Activated CD8-positive, alpha-beta T cell treated with anti-CD3 and anti-CD28 coated beads, Interleukin-2, amount 10 ng/mL, durations not matched to agents 7 days and 5 days (primary cell): ENCODE measurements at regions not wholly inside any gene's neighbourhood (a gene's known extent, or its start where the extent isn't known, plus 50 kb on each side); places are given as distances from the start of the nearest gene placed in this dataset.

Experiments
- ATAC-seq: fragments of 150-1000 bp; cut with Tn5 transposase; one replicate; pipeline ENCODE4 v1.10.0; 2021; ENCODE audit warnings: moderate library complexity
- CTCF ChIA-PET: fragments of 350-600 bp; sonication (Branson Sonifier 250); formaldehyde crosslinking; loops from one replicate; lab custom pipeline; 2021; ENCODE audit warnings: antibody characterized with exemption; lab: Charles Lee
- POLR2A ChIA-PET: fragments of 350-600 bp; sonication (Branson Sonifier 250); formaldehyde crosslinking; loops from one replicate; lab custom pipeline; 2021; ENCODE audit warnings: antibody characterized with exemption; lab: Charles Lee
- DNase-seq: peaks from one replicate; pipeline ENCODE4 v3.0.0-alpha.2; 2020
- H3K27ac Mint-ChIP-seq: one replicate; pipeline ENCODE4 v1.8.0; 2021; ENCODE audit warnings: mild to moderate bottlenecking, mixed read lengths
- H3K27me3 Mint-ChIP-seq: one replicate; pipeline ENCODE4 v1.8.0; 2021; ENCODE audit warnings: low read depth, mixed read lengths
- H3K36me3 Mint-ChIP-seq: one replicate; pipeline ENCODE4 v1.8.0; 2021; ENCODE audit warnings: low read depth, mixed read lengths
- H3K4me1 Mint-ChIP-seq: one replicate; pipeline ENCODE4 v1.8.0; 2021; ENCODE audit warnings: low read depth, mixed read lengths
- H3K4me3 Mint-ChIP-seq: one replicate; pipeline ENCODE4 v1.8.0; 2021; ENCODE audit warnings: mild to moderate bottlenecking, mixed read lengths
- H3K9me3 Mint-ChIP-seq: one replicate; pipeline ENCODE4 v1.8.0; 2022; ENCODE audit warnings: mixed read lengths; ENCODE audit not compliant: insufficient read depth

DNA sequence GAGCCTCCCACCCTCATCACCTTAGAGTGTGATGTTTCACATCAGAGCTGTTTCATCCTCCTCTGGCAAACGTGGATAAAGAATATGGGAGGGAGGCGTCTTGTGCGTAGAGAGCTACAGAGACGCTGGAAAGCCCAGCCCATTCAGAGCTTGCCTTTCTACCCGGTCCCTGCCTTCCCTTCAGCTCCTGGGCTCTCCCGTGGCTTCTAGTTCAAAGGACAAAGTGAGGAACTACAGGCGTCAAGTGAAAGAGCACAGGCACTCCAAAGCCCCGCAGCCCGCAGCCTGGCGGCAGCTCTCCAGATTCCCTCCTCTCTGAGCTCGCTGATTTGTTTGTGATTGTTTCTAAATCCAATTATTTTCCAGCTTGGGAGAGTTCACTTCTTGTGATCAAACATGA is 197.1 kb upstream of the IGF1R start:
- DNase-seq (no peak), ATAC-seq (no peak)
- Mint-ChIP-seq H3K9me3 (no peaks in the 10 kb centered on the region), H3K4me1 (no peaks in the 10 kb centered on the region), H3K36me3 (no peaks in the 10 kb centered on the region), H3K4me3 (no peak overlapping the region), H3K27ac (no peak overlapping the region), H3K27me3 (no peaks in the 10 kb centered on the region)
- ChIA-PET CTCF (no interaction called here), POLR2A (no interaction called here)

DNA sequence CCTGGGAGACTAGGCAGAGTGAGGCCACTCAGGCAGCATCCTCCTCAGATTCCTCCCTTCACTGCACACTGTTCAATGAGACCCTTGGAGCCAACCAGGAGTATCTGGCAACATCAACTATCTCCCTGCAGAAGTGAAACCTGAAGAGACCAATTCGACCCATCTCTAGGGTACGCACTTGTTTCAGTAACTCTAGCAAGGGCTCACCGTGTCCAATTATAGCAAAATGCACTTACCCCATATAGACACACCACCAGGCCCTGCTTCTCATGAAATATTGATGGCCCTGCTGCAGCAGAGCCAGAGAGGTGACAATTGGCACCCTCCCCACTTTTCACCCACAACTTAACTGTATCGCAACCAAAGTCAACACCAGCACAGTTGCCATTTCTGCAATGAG is 196.1 kb upstream of the IGF1R start:
- Mint-ChIP-seq H3K9me3 (no peaks in the 10 kb centered on the region), H3K4me3 (no peak overlapping the region), H3K27me3 (no peaks in the 10 kb centered on the region), H3K36me3 (no peaks in the 10 kb centered on the region), H3K27ac (no peak overlapping the region), H3K4me1 (no peaks in the 10 kb centered on the region)
- no peak for ATAC-seq
- DNase-seq: no peak
- CTCF ChIA-PET: no interaction called here
- POLR2A ChIA-PET: no interaction called here

DNA sequence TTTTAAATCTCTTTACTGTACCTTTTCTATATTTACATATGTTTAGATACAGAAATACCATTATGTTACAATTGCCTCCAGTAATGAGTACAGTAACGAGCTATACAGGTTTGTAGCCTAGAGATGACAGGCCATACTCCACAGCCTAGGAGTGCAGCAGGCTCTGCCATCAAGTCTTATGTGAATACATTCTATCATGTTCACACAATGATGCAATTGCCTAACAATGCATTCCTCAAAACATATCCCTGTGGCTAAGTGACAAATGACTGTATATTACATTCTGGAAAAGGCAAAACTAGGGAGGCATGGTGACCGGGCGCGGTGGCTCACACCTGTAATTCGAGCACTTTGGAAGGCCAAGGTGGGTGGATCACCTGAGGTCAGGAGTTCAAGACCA is 192.4 kb upstream of the IGF1R start:
- no peaks in the 10 kb centered on the region for H3K9me3 Mint-ChIP-seq

DNA sequence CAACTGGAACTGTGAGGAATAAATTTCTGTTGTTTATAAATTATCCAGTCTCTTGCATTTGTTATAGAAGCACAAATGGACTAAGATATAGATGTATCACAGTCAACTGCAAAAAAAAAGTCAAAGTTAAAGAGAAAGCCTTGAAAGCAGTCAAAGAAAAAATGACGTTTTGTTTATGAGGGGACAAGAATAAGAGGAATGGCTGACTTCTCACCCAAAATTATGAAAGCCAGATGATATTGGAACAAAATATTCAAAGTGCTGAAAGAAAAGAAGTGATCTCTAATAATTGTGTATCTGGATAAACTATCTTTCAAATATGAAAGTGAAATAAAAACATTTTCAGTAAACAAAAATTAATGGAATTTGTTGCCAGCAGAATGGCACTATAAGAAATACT is 171.8 kb upstream of the IGF1R start:
- no peaks in the 10 kb centered on the region for H3K4me1 Mint-ChIP-seq
- ATAC-seq: no peak
- no peaks in the 10 kb centered on the region for H3K27me3 Mint-ChIP-seq
- peaks cover 2% of the 10 kb centered on the region for H3K36me3 Mint-ChIP-seq
- ChIA-PET POLR2A (no interaction called here), CTCF (no interaction called here)
- no peak overlapping the region for H3K4me3 Mint-ChIP-seq
- no peak overlapping the region for H3K27ac Mint-ChIP-seq
- DNase-seq: no peak
- peaks cover 24% of the 10 kb centered on the region for H3K9me3 Mint-ChIP-seq

More for the DNA sequence above, 192.4 kb upstream of the IGF1R start:
- H3K4me3 Mint-ChIP-seq: no peak overlapping the region
- ChIA-PET POLR2A (no interaction called here), CTCF (no interaction called here)
- H3K27me3 Mint-ChIP-seq: peaks cover 3% of the 10 kb centered on the region
- no peaks in the 10 kb centered on the region for H3K36me3 Mint-ChIP-seq
- H3K27ac Mint-ChIP-seq: no peak overlapping the region
- H3K4me1 Mint-ChIP-seq: no peaks in the 10 kb centered on the region
- DNase-seq (no peak), ATAC-seq (no peak)

DNA sequence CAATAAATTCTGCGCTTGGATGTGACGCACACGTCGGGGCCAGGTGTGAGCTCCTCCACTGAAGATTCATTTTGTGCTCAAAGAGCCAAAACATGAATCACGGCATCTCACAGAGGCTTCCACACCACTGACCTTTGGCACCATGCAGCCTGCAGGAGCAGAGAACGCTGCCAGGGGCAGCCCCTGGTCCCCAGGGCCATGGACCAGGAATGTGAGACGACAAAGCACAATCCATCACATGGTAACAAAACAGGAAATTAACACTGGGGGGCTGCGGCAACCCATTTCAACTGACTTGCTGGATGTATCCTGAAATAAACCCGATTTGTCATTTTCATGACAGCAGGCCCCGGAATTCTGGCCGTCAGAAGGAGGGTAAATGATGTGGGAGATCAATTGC is 167.5 kb upstream of the IGF1R start:
- Mint-ChIP-seq H3K27me3 (peaks cover 1% of the 10 kb centered on the region), H3K4me3 (no peak overlapping the region), H3K27ac (no peak overlapping the region), H3K36me3 (peaks cover 2% of the 10 kb centered on the region), H3K4me1 (no peaks in the 10 kb centered on the region), H3K9me3 (peaks cover 20% of the 10 kb centered on the region)
- DNase-seq (no peak), ATAC-seq (no peak)
- POLR2A ChIA-PET: no interaction called here
- CTCF ChIA-PET: no interaction called here

DNA sequence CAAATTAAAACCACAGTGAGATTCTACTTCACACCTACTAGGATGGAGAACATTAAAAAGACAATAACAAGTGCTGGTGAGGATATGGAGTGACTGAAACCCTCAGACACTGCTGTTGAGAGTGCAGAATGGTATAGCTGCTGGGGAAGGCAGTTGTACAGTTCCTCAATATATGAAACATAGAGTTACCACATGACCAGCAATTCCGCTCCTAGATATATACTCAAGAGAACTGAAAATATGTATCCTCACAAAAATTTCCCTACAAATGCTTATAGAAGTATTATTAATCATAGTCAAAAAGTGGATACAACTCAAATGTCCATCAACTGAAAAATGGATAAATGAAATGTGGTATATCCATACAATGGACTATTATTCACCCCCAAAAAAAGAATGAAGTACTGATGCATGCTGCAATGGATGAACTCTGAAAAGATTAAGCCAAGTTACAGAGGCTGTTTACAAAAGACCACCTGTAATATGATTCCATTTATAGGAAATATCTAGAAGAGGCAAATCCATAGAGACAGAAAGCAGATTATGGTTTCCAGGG is 164.7 kb upstream of the IGF1R start:
- Mint-ChIP-seq H3K9me3 (no peaks in the 10 kb centered on the region), H3K36me3 (no peaks in the 10 kb centered on the region), H3K27me3 (peaks cover 3% of the 10 kb centered on the region), H3K4me3 (no peak overlapping the region), H3K27ac (no peak overlapping the region), H3K4me1 (no peaks in the 10 kb centered on the region)
- ChIA-PET POLR2A (no interaction called here), CTCF (no interaction called here)
- DNase-seq: no peak
- ATAC-seq: no peak

DNA sequence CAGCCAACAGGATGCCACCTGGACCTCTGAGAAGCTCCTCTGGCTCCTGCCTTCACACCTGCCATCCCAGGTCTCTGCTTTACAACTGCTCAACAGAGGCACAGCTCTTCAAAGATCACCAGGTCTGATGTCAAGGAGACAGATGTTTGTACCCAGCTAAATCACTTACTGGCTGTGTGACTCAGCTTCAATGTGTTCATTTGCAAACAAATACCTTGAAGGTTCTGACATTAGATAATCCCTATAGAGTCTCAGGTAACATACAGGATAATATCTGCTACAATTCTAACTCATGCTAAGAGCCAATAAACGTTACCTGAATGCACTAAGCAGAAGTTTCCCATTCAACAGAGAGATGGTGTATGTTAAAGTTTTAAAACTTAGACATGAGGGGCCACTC is 163.4 kb upstream of the IGF1R start:
- ATAC-seq: no peak
- H3K27me3 Mint-ChIP-seq: peaks cover 3% of the 10 kb centered on the region
- DNase-seq: no peak
- H3K27ac Mint-ChIP-seq: no peak overlapping the region
- ChIA-PET CTCF (no interaction called here), POLR2A (no interaction called here)
- H3K4me1 Mint-ChIP-seq: no peaks in the 10 kb centered on the region
- H3K36me3 Mint-ChIP-seq: no peaks in the 10 kb centered on the region
- H3K4me3 Mint-ChIP-seq: no peak overlapping the region
- H3K9me3 Mint-ChIP-seq: no peaks in the 10 kb centered on the region

DNA sequence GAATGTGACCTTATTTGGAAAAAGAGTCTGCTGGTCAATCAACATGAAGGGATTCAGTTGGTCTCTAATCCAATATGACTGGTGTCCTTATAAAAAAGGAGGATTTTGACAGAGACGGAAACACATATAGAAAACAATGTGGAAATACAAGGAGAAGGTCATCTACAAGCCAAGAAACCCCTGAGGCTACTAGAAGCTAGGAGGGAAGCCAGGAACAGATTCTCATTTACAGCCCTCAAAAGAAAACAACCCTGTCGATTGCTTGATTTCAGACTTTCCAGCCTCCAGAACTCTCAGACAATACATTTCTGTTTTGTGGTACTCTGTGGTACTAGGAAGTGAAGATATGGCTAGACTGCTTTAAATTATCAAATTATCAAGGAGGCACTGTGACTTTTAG is 162.9 kb upstream of the IGF1R start:
- CTCF ChIA-PET: no interaction called here
- H3K36me3 Mint-ChIP-seq: no peaks in the 10 kb centered on the region

DNA sequence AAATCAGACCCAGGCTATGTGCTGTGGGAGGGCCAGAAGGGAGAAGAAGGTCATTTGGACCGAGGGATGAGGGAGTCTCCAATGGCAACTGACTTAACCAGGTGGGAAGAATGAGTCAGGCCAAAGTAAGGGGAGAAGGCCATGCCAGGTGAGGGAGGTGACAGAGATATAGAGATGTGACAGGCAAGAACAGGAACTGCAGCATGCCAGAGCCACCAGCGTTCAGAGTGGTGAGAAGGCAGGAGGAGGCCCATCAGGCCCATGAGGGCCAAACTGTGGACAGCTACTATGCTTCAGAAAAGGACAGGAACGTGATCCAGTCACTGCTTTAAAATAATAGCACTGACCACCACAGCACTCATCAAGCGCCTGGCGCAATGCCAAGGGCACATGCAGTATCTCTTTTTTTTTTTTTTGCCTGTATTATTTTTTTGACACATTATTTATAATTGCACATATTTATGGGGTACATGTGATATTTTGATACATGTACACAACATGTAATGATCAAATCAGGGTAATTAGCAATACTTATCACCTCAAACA is 154.3 kb upstream of the IGF1R start:
- H3K27ac Mint-ChIP-seq: no peak overlapping the region
- H3K27me3 Mint-ChIP-seq: no peaks in the 10 kb centered on the region
- ChIA-PET POLR2A (no interaction called here), CTCF (no interaction called here)
- ATAC-seq: no peak
- no peak overlapping the region for H3K4me3 Mint-ChIP-seq
- no peak for DNase-seq
- no peaks in the 10 kb centered on the region for H3K4me1 Mint-ChIP-seq
- H3K9me3 Mint-ChIP-seq: no peaks in the 10 kb centered on the region
- no peaks in the 10 kb centered on the region for H3K36me3 Mint-ChIP-seq

More for the DNA sequence above, 162.9 kb upstream of the IGF1R start:
- no peaks in the 10 kb centered on the region for H3K9me3 Mint-ChIP-seq
- no peaks in the 10 kb centered on the region for H3K4me1 Mint-ChIP-seq
- H3K4me3 Mint-ChIP-seq: no peak overlapping the region
- POLR2A ChIA-PET: no interaction called here
- ATAC-seq (no peak), DNase-seq (no peak)
- H3K27ac Mint-ChIP-seq: no peak overlapping the region
- H3K27me3 Mint-ChIP-seq: peaks cover 3% of the 10 kb centered on the region

DNA sequence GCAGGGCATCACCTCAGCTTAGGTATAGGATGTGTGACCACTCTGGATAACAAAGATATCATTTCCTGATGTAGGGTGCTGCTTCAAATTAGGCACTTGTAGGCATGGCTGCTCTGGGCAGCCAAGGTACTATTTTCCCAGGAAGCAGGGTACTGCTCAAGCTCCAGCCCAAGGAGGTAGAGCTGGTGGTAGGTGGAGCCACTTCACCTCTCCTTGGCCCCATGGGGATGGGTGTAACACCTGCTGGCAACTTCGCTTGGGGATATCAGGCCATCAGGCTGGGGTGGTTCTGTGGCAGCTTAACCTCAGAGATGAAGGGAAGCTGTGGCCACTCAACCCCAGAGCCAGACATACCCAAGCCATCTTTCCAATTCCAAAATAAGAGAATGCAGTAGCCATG is 147.1 kb upstream of the IGF1R start:
- CTCF ChIA-PET: no interaction called here
- no peak for ATAC-seq
- Mint-ChIP-seq H3K9me3 (peaks cover 8% of the 10 kb centered on the region), H3K36me3 (no peaks in the 10 kb centered on the region), H3K4me3 (no peak overlapping the region), H3K27ac (no peak overlapping the region), H3K27me3 (peaks cover 16% of the 10 kb centered on the region), H3K4me1 (no peaks in the 10 kb centered on the region)
- POLR2A ChIA-PET: no interaction called here
- no peak for DNase-seq

DNA sequence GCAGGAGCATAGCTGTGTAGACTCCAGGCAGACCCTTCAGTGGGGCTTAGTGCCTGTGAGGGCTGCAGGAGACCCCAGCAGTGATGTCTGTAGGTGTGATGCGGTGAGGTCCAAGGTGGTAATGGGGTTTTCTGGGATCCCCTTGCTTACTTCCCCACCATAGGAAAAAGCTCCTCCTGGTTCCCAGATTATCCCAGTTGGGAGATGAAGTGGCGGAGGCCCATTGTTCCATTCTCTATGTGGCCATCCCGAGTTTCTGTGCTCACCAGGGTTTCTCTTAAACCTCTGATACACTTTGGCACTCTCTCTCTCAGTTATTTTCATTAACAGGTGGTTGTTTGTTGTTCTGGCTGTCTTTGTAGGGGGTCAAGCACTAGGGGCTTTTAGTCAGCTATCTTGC is 146.7 kb upstream of the IGF1R start:
- CTCF ChIA-PET: no interaction called here
- POLR2A ChIA-PET: no interaction called here
- ATAC-seq (no peak), DNase-seq (no peak)
- Mint-ChIP-seq H3K4me1 (no peaks in the 10 kb centered on the region), H3K4me3 (no peak overlapping the region), H3K36me3 (no peaks in the 10 kb centered on the region), H3K27me3 (peaks cover 17% of the 10 kb centered on the region), H3K27ac (no peak overlapping the region), H3K9me3 (peaks cover 8% of the 10 kb centered on the region)

DNA sequence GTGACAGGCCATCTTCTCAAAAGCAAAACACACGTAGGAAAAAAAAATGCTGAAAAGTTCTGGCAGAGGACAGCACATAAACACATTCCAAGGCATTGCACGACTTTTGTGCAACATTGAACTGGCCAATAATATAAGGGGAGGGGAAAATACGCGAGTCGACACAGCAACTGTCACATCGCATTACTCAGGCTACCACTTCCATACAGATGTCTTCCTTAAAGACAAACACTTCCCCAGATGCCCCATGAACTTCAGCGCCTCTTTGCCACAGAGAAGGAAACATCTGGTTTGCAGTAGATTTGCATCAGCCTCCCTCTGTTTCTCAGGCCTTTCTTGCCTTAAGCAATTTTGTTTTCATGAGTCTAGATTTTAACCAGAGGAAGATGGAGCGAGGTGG is 144.4 kb upstream of the IGF1R start:
- Mint-ChIP-seq H3K4me1 (no peaks in the 10 kb centered on the region), H3K27ac (no peak overlapping the region), H3K36me3 (no peaks in the 10 kb centered on the region), H3K9me3 (peaks cover 8% of the 10 kb centered on the region), H3K27me3 (peaks cover 17% of the 10 kb centered on the region), H3K4me3 (no peak overlapping the region)
- ATAC-seq (no peak), DNase-seq (no peak)
- ChIA-PET POLR2A (no interaction called here), CTCF (interaction anchor here (1.0 kb wide), 1 partner anchor 51 kb away, joined by 3 read pairs; no protein-coding TSS in a partner anchor)

DNA sequence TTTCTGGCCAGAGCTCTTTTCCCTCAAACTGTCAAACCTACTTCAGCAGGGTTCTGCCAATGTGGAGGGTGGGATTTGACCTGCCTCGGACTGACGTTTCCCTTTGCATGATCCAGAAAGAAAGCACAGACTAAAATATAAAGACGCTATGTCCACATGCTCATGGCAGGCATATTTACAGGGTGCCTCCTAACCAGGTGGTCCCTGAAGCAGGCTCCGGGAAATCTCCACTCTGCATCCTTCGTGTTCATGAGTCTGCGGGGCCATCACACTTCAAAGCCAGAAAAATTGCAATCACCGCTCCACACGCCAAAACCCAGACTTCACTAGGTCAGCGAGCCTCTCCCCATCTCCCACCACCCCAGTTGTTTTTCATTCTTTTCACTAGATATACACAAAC is 143.3 kb upstream of the IGF1R start:
- CTCF ChIA-PET: interaction anchor here (1.0 kb wide), 1 partner anchor 52 kb away, joined by 3 read pairs; no protein-coding TSS in a partner anchor

More for the DNA sequence above, 143.3 kb upstream of the IGF1R start:
- Mint-ChIP-seq H3K4me3 (no peak overlapping the region), H3K4me1 (no peaks in the 10 kb centered on the region), H3K9me3 (no peaks in the 10 kb centered on the region), H3K27me3 (peaks cover 18% of the 10 kb centered on the region), H3K27ac (no peak overlapping the region), H3K36me3 (no peaks in the 10 kb centered on the region)
- ATAC-seq (no peak), DNase-seq (no peak)
- POLR2A ChIA-PET: no interaction called here
